Activated naive CD8-positive, alpha-beta T cell treated with anti-CD3 and anti-CD28 coated beads, Interleukin-2, amount 10 ng/mL, durations not matched to agents 7 days and 5 days (primary cell): ENCODE measurements at regions not wholly inside any gene's neighbourhood (a gene's known extent, or its start where the extent isn't known, plus 50 kb on each side); places are given as distances from the start of the nearest gene placed in this dataset.

ENCODE experiments used
- ATAC-seq: fragments of 150-1000 bp; cut with Tn5 transposase; one replicate; pipeline ENCODE4 v1.10.0; 2021; ENCODE audit warnings: low read depth, moderate library complexity
- POLR2A ChIA-PET: fragments of 350-600 bp; sonication (Branson Sonifier 250); formaldehyde crosslinking; loops from one replicate; lab custom pipeline; 2021; ENCODE audit warnings: antibody characterized with exemption; lab: Charles Lee
- DNase-seq: peaks from one replicate; pipeline ENCODE4 v3.0.0; 2021
- H3K27ac Mint-ChIP-seq: one replicate; pipeline ENCODE4 v1.8.0; 2022; ENCODE audit warnings: mild to moderate bottlenecking, mixed read lengths
- H3K27me3 Mint-ChIP-seq: one replicate; pipeline ENCODE4 v1.8.0; 2022; ENCODE audit warnings: mild to moderate bottlenecking, moderate library complexity, mixed read lengths
- H3K36me3 Mint-ChIP-seq: one replicate; pipeline ENCODE4 v1.8.0; 2021; ENCODE audit warnings: mild to moderate bottlenecking, mixed read lengths
- H3K4me1 Mint-ChIP-seq: one replicate; pipeline ENCODE4 v1.8.0; 2021; ENCODE audit warnings: mixed read lengths
- H3K4me3 Mint-ChIP-seq: one replicate; pipeline ENCODE4 v1.8.0; 2022; ENCODE audit warnings: mild to moderate bottlenecking, moderate library complexity, mixed read lengths
- H3K9me3 Mint-ChIP-seq: one replicate; pipeline ENCODE4 v1.8.0; 2021; ENCODE audit warnings: mixed read lengths

GRCh38 chr1:106225403-106225802 lies 831.1 kb upstream of the PRMT6 start:
- ATAC-seq, result no peak
- H3K4me3 Mint-ChIP-seq, result no peak overlapping the region
- no peaks in the 10 kb centered on the region for H3K36me3 Mint-ChIP-seq
- no peak overlapping the region for H3K27ac Mint-ChIP-seq
- no peaks in the 10 kb centered on the region for H3K9me3 Mint-ChIP-seq
- H3K4me1 Mint-ChIP-seq, result no peaks in the 10 kb centered on the region
- POLR2A ChIA-PET, result no interaction called here
- DNase-seq, result no peak
- H3K27me3 Mint-ChIP-seq, result no peaks in the 10 kb centered on the region

GRCh38 chr1:106226550-106226949 lies 829.9 kb upstream of the PRMT6 start:
- Mint-ChIP-seq H3K9me3 (no peaks in the 10 kb centered on the region), H3K4me1 (no peaks in the 10 kb centered on the region), H3K4me3 (no peak overlapping the region), H3K27ac (no peak overlapping the region), H3K36me3 (no peaks in the 10 kb centered on the region), H3K27me3 (no peaks in the 10 kb centered on the region)
- ATAC-seq (no peak), DNase-seq (no peak)
- POLR2A ChIA-PET, result no interaction called here

- H3K4me1 Mint-ChIP-seq, result no peaks in the 10 kb centered on the region
- POLR2A ChIA-PET, result no interaction called here
- H3K36me3 Mint-ChIP-seq, result no peaks in the 10 kb centered on the region
- no peak for DNase-seq
- H3K9me3 Mint-ChIP-seq, result peaks cover 2% of the 10 kb centered on the region
- no peak for ATAC-seq
- H3K27me3 Mint-ChIP-seq, result no peaks in the 10 kb centered on the region
- no peak overlapping the region for H3K4me3 Mint-ChIP-seq
- no peak overlapping the region for H3K27ac Mint-ChIP-seq
Measured at GRCh38 chr1:106232128-106232527, 824.3 kb upstream of the PRMT6 start.

GRCh38 chr1:106233511-106233910 lies 823.0 kb upstream of the PRMT6 start:
- Mint-ChIP-seq H3K36me3 (no peaks in the 10 kb centered on the region), H3K27ac (no peak overlapping the region), H3K4me3 (no peak overlapping the region), H3K27me3 (no peaks in the 10 kb centered on the region), H3K9me3 (peaks cover 2% of the 10 kb centered on the region), H3K4me1 (no peaks in the 10 kb centered on the region)
- DNase-seq (no peak), ATAC-seq (no peak)
- POLR2A ChIA-PET, result no interaction called here

GRCh38 chr1:106249365-106249764 lies 807.1 kb upstream of the PRMT6 start:
- POLR2A ChIA-PET, result no interaction called here

GRCh38 chr1:106249810-106250209 lies 806.7 kb upstream of the PRMT6 start:
- Mint-ChIP-seq H3K36me3 (no peaks in the 10 kb centered on the region), H3K4me3 (no peak overlapping the region), H3K27me3 (no peaks in the 10 kb centered on the region), H3K27ac (no peak overlapping the region), H3K4me1 (no peaks in the 10 kb centered on the region), H3K9me3 (no peaks in the 10 kb centered on the region)
- no peak for DNase-seq
- no peak for ATAC-seq
- POLR2A ChIA-PET, result no interaction called here

More at GRCh38 chr1:106249365-106249764, 807.1 kb upstream of the PRMT6 start:
- DNase-seq, result no peak
- H3K9me3 Mint-ChIP-seq, result no peaks in the 10 kb centered on the region
- no peaks in the 10 kb centered on the region for H3K4me1 Mint-ChIP-seq
- no peak overlapping the region for H3K27ac Mint-ChIP-seq
- no peak for ATAC-seq
- H3K4me3 Mint-ChIP-seq, result no peak overlapping the region
- H3K36me3 Mint-ChIP-seq, result no peaks in the 10 kb centered on the region
- H3K27me3 Mint-ChIP-seq, result no peaks in the 10 kb centered on the region

- DNase-seq (no peak), ATAC-seq (no peak)
- Mint-ChIP-seq H3K4me1 (no peaks in the 10 kb centered on the region), H3K4me3 (no peak overlapping the region), H3K27ac (no peak overlapping the region), H3K9me3 (peaks cover 9% of the 10 kb centered on the region), H3K36me3 (no peaks in the 10 kb centered on the region), H3K27me3 (no peaks in the 10 kb centered on the region)
- POLR2A ChIA-PET, result no interaction called here
Measured at GRCh38 chr1:106254748-106255147, 801.7 kb upstream of the PRMT6 start.

- peaks cover 2% of the 10 kb centered on the region for H3K9me3 Mint-ChIP-seq
- no peak overlapping the region for H3K27ac Mint-ChIP-seq
- DNase-seq, result no peak
- H3K36me3 Mint-ChIP-seq, result no peaks in the 10 kb centered on the region
- H3K4me3 Mint-ChIP-seq, result no peak overlapping the region
- H3K4me1 Mint-ChIP-seq, result no peaks in the 10 kb centered on the region
- POLR2A ChIA-PET, result no interaction called here
- ATAC-seq, result no peak
- H3K27me3 Mint-ChIP-seq, result no peaks in the 10 kb centered on the region
Measured at GRCh38 chr1:106266786-106267185, 789.7 kb upstream of the PRMT6 start.

GRCh38 chr1:106268070-106268469 lies 788.4 kb upstream of the PRMT6 start:
- Mint-ChIP-seq H3K9me3 (peaks cover 2% of the 10 kb centered on the region), H3K4me1 (no peaks in the 10 kb centered on the region), H3K4me3 (no peak overlapping the region), H3K36me3 (no peaks in the 10 kb centered on the region), H3K27me3 (no peaks in the 10 kb centered on the region), H3K27ac (no peak overlapping the region)
- ATAC-seq, result no peak
- no peak for DNase-seq
- POLR2A ChIA-PET, result no interaction called here

- Mint-ChIP-seq H3K27me3 (no peaks in the 10 kb centered on the region), H3K9me3 (peaks cover 2% of the 10 kb centered on the region), H3K4me3 (no peak overlapping the region), H3K4me1 (no peaks in the 10 kb centered on the region), H3K27ac (no peak overlapping the region), H3K36me3 (no peaks in the 10 kb centered on the region)
- DNase-seq (no peak), ATAC-seq (no peak)
- POLR2A ChIA-PET, result no interaction called here
Measured at GRCh38 chr1:106276871-106277270, 779.6 kb upstream of the PRMT6 start.

GRCh38 chr1:106277786-106278185 lies 778.7 kb upstream of the PRMT6 start:
- Mint-ChIP-seq H3K9me3 (peaks cover 2% of the 10 kb centered on the region), H3K27me3 (no peaks in the 10 kb centered on the region), H3K4me3 (no peak overlapping the region), H3K4me1 (no peaks in the 10 kb centered on the region), H3K36me3 (no peaks in the 10 kb centered on the region), H3K27ac (no peak overlapping the region)
- ATAC-seq, result no peak
- POLR2A ChIA-PET, result no interaction called here
- no peak for DNase-seq

- H3K9me3 Mint-ChIP-seq, result peaks cover 2% of the 10 kb centered on the region
- no peak for DNase-seq
- H3K4me1 Mint-ChIP-seq, result no peaks in the 10 kb centered on the region
- no peak for ATAC-seq
- no peak overlapping the region for H3K27ac Mint-ChIP-seq
- H3K27me3 Mint-ChIP-seq, result no peaks in the 10 kb centered on the region
- POLR2A ChIA-PET, result no interaction called here
- no peak overlapping the region for H3K4me3 Mint-ChIP-seq
- H3K36me3 Mint-ChIP-seq, result no peaks in the 10 kb centered on the region
Measured at GRCh38 chr1:106278716-106279115, 777.8 kb upstream of the PRMT6 start.

- no peak overlapping the region for H3K27ac Mint-ChIP-seq
- H3K4me3 Mint-ChIP-seq, result no peak overlapping the region
- no peaks in the 10 kb centered on the region for H3K9me3 Mint-ChIP-seq
- DNase-seq (no peak), ATAC-seq (no peak)
- H3K4me1 Mint-ChIP-seq, result no peaks in the 10 kb centered on the region
- no peaks in the 10 kb centered on the region for H3K36me3 Mint-ChIP-seq
- no peaks in the 10 kb centered on the region for H3K27me3 Mint-ChIP-seq
- POLR2A ChIA-PET, result no interaction called here
Measured at GRCh38 chr1:106289265-106289928, 767.1 kb upstream of the PRMT6 start.

GRCh38 chr1:106290805-106291501 lies 765.5 kb upstream of the PRMT6 start:
- Mint-ChIP-seq H3K36me3 (no peaks in the 10 kb centered on the region), H3K27me3 (no peaks in the 10 kb centered on the region), H3K4me1 (no peaks in the 10 kb centered on the region), H3K27ac (no peak overlapping the region), H3K4me3 (no peak overlapping the region), H3K9me3 (no peaks in the 10 kb centered on the region)
- DNase-seq, result no peak
- ATAC-seq, result no peak
- POLR2A ChIA-PET, result no interaction called here
